ENCODE measurements at regions not wholly inside any gene's neighbourhood (a gene's known extent, or its start where the extent isn't known, plus 50 kb on each side); places are given as distances from the start of the nearest gene placed in this dataset.

DNA sequence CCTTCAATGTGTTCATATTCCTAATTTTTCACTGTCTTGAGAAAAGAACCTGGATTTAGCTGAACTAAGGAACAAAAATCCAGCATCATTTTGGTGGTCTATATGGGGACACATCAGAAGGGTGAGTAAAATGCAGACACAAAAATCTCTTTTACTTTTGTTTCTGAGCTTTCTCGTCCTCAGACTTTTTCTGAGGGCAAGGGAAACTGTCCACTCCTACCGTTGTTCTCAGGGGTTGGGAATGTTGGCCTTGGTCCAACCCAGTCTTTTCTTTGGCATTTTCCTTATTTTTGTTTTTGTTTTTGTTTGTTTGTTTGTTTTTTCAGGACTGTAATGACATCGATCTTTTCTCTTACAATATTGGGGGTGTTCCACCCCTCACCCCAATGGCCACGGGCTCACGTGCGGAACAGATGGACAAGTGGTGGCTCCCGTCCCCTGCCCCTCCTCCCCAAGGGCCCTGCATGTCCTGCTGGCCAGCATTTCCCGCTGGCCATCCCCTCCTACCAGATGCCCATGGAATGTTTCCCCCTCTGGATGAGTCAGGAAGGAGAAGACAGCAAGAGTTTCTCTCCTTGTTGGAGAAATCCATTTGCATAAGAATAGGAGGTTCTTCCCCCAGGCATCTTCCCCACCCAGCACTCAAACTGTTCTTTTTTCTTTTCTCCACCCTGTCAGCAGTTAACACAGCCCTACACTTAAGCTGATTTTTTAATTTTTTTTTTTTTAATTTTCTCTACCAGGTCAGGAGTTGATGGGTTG lies 305.4 kb upstream of the NDST4 start:
- TF ChIP-seq POLR2A (IDR thresholded peaks at IDR 0.05; ENCODE audit: low read depth, low read length): no peak
- no peak for TF ChIP-seq POLR2AphosphoS5 (IDR thresholded peaks at IDR 0.05; ENCODE audit: low read depth, low read length)
- TF ChIP-seq SPI1 (IDR thresholded peaks at IDR 0.05; ENCODE audit: low read depth, low read length): no peak
- no peak for TF ChIP-seq TAF1 (IDR thresholded peaks at IDR 0.05; ENCODE audit: low read depth, low read length)
- TF ChIP-seq POU2F2 (IDR thresholded peaks at IDR 0.05; ENCODE audit: low read depth, low read length): no peak
- TF ChIP-seq PAX5 (IDR thresholded peaks at IDR 0.05; ENCODE audit: insufficient read depth, low read length, severe bottlenecking): no peak

All from GM12891 (cell line).